GM23248 (cell line): ENCODE measurements at regions not wholly inside any gene's neighbourhood (a gene's known extent, or its start where the extent isn't known, plus 50 kb on each side); places are given as distances from the start of the nearest gene placed in this dataset.

Experiments used
- EZH2 ChIP-seq: fragments of 200-600 bp; sonication (generic); IDR thresholded peaks from 2 replicates; pipeline ENCODE4 v1.6.1; 2018; ENCODE audit warnings: antibody characterized with exemption, mild to moderate bottlenecking; ENCODE audit not compliant: insufficient read depth, poor library complexity, severe bottlenecking
- EZH2phosphoT487 ChIP-seq: fragments of 200-600 bp; sonication (generic); IDR thresholded peaks from 2 replicates; pipeline ENCODE4 v1.6.1; 2018; ENCODE audit warnings: antibody characterized with exemption, moderate library complexity, mild to moderate bottlenecking, low read depth; ENCODE audit not compliant: insufficient read depth

DNA sequence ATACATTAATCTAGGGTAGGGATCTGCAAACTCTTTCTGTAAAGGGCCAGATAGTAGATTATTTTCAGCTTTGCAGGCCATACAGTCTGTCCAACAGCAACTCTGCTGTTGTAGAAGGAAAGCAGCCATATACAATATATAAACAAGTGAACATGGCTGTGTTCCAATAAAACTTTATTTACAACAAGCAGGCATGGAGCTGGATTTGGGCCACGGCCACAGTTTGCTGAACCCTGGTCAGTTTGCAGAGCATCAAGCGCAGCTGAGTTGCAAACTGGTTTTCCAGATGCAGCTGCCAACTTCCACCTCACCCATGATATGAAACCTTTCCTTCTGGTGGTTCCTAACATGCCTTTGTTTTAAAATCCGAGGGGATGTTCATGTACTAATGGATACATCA is 310.4 kb upstream of the NFE2L3 start:
- TF ChIP-seq EZH2phosphoT487, result no peak
- no peak for TF ChIP-seq EZH2
